ENCODE measurements at regions not wholly inside any gene's neighbourhood (a gene's known extent, or its start where the extent isn't known, plus 50 kb on each side); places are given as distances from the start of the nearest gene placed in this dataset.

DNA sequence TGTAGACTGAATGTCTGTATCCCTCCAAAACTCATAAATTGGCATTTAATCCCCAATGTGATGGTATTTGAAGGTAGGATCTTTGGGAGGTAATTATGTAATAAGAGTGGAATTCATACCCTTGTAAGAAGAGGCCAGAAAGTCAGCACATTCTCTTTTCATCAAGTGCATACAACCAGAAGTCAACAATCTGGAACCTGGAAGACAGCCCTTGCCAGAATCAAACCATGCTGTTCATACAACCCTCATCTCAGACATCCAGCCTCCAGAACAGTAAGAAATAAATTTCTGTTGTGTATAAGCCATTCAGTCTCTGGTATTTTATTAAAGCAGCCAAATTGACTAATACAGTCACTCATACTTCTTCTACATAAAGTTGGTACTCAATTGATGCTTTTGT is 481.0 kb upstream of the SOX9 start:
- TF ChIP-seq, protein P1, sequence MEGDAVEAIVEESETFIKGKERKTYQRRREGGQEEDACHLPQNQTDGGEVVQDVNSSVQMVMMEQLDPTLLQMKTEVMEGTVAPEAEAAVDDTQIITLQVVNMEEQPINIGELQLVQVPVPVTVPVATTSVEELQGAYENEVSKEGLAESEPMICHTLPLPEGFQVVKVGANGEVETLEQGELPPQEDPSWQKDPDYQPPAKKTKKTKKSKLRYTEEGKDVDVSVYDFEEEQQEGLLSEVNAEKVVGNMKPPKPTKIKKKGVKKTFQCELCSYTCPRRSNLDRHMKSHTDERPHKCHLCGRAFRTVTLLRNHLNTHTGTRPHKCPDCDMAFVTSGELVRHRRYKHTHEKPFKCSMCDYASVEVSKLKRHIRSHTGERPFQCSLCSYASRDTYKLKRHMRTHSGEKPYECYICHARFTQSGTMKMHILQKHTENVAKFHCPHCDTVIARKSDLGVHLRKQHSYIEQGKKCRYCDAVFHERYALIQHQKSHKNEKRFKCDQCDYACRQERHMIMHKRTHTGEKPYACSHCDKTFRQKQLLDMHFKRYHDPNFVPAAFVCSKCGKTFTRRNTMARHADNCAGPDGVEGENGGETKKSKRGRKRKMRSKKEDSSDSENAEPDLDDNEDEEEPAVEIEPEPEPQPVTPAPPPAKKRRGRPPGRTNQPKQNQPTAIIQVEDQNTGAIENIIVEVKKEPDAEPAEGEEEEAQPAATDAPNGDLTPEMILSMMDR (optimal IDR thresholded peaks at IDR 0.05 in 1 of 3, IDR thresholded peaks at IDR 0.05 in 1 of 3, conservative IDR thresholded peaks at IDR 0.05 in 1 of 3; ENCODE audit: extremely low read depth in 1 of 3, insufficient read depth in 2 of 3, low read length in 3 of 3) = no peak
- no peak for TF ChIP-seq EZH2 (IDR thresholded peaks at IDR 0.05; ENCODE audit: low read length)

Measured in keratinocyte (primary cell).